ENCODE measurements at regions not wholly inside any gene's neighbourhood (a gene's known extent, or its start where the extent isn't known, plus 50 kb on each side); places are given as distances from the start of the nearest gene placed in this dataset.

DNA sequence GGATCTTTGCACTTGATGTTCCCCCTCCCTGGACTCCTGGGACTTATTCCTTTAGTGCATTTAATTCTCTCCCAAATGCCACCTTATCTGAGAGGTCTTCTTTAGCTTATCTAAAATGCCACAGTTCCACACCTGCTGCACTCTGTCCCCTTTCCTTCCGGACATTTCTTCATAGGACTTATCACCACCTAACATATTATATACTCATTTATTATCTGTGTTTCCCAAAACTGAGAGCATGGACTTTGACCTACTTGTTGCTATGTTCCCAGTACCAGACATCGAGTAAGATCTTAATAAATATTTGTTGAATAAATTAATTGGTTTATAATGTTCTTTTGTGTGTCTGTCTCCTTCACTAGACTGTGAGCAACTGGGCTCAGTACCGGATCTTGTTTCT is 585.3 kb downstream of the INSC start:
- Histone ChIP-seq H3K9me3 (no peaks in the 10 kb centered on the region), H3K27me3 (no peaks in the 10 kb centered on the region), H3K36me3 (no peaks in the 10 kb centered on the region), H3K27ac (no peak overlapping the region), H3K4me3 (no peak overlapping the region), H3K4me1 (no peaks in the 10 kb centered on the region)
- TF ChIP-seq, protein P1, sequence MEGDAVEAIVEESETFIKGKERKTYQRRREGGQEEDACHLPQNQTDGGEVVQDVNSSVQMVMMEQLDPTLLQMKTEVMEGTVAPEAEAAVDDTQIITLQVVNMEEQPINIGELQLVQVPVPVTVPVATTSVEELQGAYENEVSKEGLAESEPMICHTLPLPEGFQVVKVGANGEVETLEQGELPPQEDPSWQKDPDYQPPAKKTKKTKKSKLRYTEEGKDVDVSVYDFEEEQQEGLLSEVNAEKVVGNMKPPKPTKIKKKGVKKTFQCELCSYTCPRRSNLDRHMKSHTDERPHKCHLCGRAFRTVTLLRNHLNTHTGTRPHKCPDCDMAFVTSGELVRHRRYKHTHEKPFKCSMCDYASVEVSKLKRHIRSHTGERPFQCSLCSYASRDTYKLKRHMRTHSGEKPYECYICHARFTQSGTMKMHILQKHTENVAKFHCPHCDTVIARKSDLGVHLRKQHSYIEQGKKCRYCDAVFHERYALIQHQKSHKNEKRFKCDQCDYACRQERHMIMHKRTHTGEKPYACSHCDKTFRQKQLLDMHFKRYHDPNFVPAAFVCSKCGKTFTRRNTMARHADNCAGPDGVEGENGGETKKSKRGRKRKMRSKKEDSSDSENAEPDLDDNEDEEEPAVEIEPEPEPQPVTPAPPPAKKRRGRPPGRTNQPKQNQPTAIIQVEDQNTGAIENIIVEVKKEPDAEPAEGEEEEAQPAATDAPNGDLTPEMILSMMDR (IDR thresholded peaks at IDR 0.05): no peak
- TF ChIP-seq EP300 (IDR thresholded peaks at IDR 0.05; ENCODE audit: low read depth) (no peak), POLR2A (IDR thresholded peaks at IDR 0.05) (no peak), POLR2AphosphoS5 (IDR thresholded peaks at IDR 0.05) (no peak)
- intact Hi-C loops (cut with DNase I; ENCODE audit: low total_unique reads): no loop called here
- 61 to 76% methylated on average over 3 of the region's 3 CpGs for WGBS, 2 donors (ENCODE audit: low coverage in 1 of 2)
- no peak for DNase-seq
- in situ Hi-C loops (cut with MboI; ENCODE audit: low pct_ligation_motif_present in 1 of 4, low pct_unique_long_range_greater_than_20kb in 1 of 4, low sequenced_read_pairs in 3 of 4): no loop called here

DNA sequence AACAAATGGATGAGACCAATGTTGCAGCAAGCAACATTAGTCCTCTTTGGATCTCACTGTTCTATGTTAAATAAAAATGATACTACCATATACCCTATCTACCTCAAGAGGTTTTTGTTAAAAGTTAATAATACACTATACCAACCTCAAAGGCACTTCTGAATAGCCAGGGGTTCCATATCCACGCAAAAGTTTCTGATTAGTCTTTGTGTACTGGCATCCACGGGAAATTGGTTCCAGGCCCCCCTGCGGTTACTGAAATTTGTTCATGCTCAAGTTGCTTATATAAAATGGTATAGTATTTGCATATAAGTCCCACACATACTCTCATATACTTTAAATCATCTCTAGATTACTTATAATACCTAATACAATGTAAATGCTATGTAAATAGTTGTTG is 585.7 kb downstream of the INSC start:
- Histone ChIP-seq H3K4me3 (no peak overlapping the region), H3K27me3 (no peaks in the 10 kb centered on the region), H3K36me3 (no peaks in the 10 kb centered on the region), H3K9me3 (no peaks in the 10 kb centered on the region), H3K4me1 (no peaks in the 10 kb centered on the region), H3K27ac (no peak overlapping the region)
- in situ Hi-C loops (cut with MboI; ENCODE audit: low pct_ligation_motif_present in 1 of 4, low pct_unique_long_range_greater_than_20kb in 1 of 4, low sequenced_read_pairs in 3 of 4) (no loop called here), intact Hi-C loops (cut with DNase I; ENCODE audit: low total_unique reads) (no loop called here)
- DNase-seq: no peak
- WGBS, 2 donors (ENCODE audit: low coverage in 1 of 2): 83 to 89% methylated on average over 1 to 3 of the region's 3 CpGs
- TF ChIP-seq EP300 (IDR thresholded peaks at IDR 0.05; ENCODE audit: low read depth) (no peak), POLR2A (IDR thresholded peaks at IDR 0.05) (no peak), POLR2AphosphoS5 (IDR thresholded peaks at IDR 0.05) (no peak)
- TF ChIP-seq, protein P1 (IDR thresholded peaks at IDR 0.05): no peak

- H3K36me3 ChIP-seq: no peaks in the 10 kb centered on the region
- no peaks in the 10 kb centered on the region for H3K9me3 ChIP-seq
- H3K27ac ChIP-seq: no peak overlapping the region
- DNase-seq: no peak
- peaks cover 0 to 3% (median 0%) of the 10 kb centered on the region in 4 donors for H3K4me1 ChIP-seq
- in situ Hi-C loops (cut with MboI; ENCODE audit: low pct_ligation_motif_present in 1 of 4, low pct_unique_long_range_greater_than_20kb in 1 of 4, low sequenced_read_pairs in 3 of 4) (no loop called here), intact Hi-C loops (cut with DNase I; ENCODE audit: low total_unique reads) (no loop called here)
- 100% methylated on average over 1 of the region's 1 CpG for WGBS, 2 donors (ENCODE audit: low coverage in 1 of 2)
- no peak overlapping the region for H3K4me3 ChIP-seq
- TF ChIP-seq, protein P1 (IDR thresholded peaks at IDR 0.05): no peak
- TF ChIP-seq POLR2AphosphoS5 (IDR thresholded peaks at IDR 0.05) (no peak), EP300 (IDR thresholded peaks at IDR 0.05; ENCODE audit: low read depth) (no peak), POLR2A (IDR thresholded peaks at IDR 0.05) (no peak)
- H3K27me3 ChIP-seq: no peaks in the 10 kb centered on the region
Measured at GRCh38 chr11:15704064-15704463, 589.3 kb downstream of the INSC start.

- intact Hi-C loops (cut with DNase I; ENCODE audit: low total_unique reads): no loop called here
- no peak for DNase-seq
- Histone ChIP-seq H3K36me3 (no peaks in the 10 kb centered on the region), H3K27me3 (no peaks in the 10 kb centered on the region), H3K4me3 (no peak overlapping the region), H3K27ac (no peak overlapping the region), H3K4me1 (peaks cover 0 to 3% (median 0%) of the 10 kb centered on the region in 4 donors), H3K9me3 (no peaks in the 10 kb centered on the region)
- TF ChIP-seq POLR2A (IDR thresholded peaks at IDR 0.05) (no peak), EP300 (IDR thresholded peaks at IDR 0.05; ENCODE audit: low read depth) (no peak), POLR2AphosphoS5 (IDR thresholded peaks at IDR 0.05) (no peak)
- TF ChIP-seq, protein P1 (IDR thresholded peaks at IDR 0.05): no peak
- in situ Hi-C loops (cut with MboI; ENCODE audit: low pct_ligation_motif_present in 1 of 4, low pct_unique_long_range_greater_than_20kb in 1 of 4, low sequenced_read_pairs in 3 of 4): no loop called here
Measured at GRCh38 chr11:15704556-15704955, 589.8 kb downstream of the INSC start.
